Endothelial cell of umbilical vein (primary cell): ENCODE measurements at regions not wholly inside any gene's neighbourhood (a gene's known extent, or its start where the extent isn't known, plus 50 kb on each side); places are given as distances from the start of the nearest gene placed in this dataset.

Experiments
- BruUV-seq: library from RNA; stranded (reverse); fragments of 400-500 nt; replicated peaks from 2 replicates; lab custom pipeline; 2021; lab: Mats Ljungman, UMichigan
- CTCF ChIA-PET: fragments of 300-600, 350-600 bp; sonication (Branson Sonifier 250); formaldehyde crosslinking; loops from one replicate; lab custom pipeline; 2021; ENCODE audit warnings: antibody characterized with exemption, inconsistent platforms; lab: Charles Lee
- POLR2A ChIA-PET: fragments of 300-600, 350-600 bp; sonication (Branson Sonifier 250); formaldehyde crosslinking; loops from one replicate; lab custom pipeline; 2021; ENCODE audit warnings: antibody characterized with exemption, inconsistent platforms; lab: Charles Lee
- DNase-seq: peaks from one replicate; pipeline ENCODE4 v3.0.0-alpha.2; 2011; ENCODE audit warnings: low read depth, low spot score
- FAIRE-seq: peaks from 2 replicates; lab custom pipeline; 2011; peaks lifted over from hg19 to GRCh38; lab: Jason Lieb, UNC
- H2AFZ ChIP-seq: 2 replicates; pipeline ENCODE4 v1.6.0; 2012; ENCODE audit warnings: low read depth, low read length, control low read depth, inconsistent platforms
- H3K27ac ChIP-seq: 2 replicates; pipeline ENCODE4 v1.5.1; 2011; ENCODE audit warnings: low read depth, mild to moderate bottlenecking, control low read depth, low read length, moderate library complexity; ENCODE audit not compliant: insufficient read depth
- H3K27me3 ChIP-seq, 2 experiments: 2 replicates each; pipeline versions ENCODE4 v1.6.0 to v1.6.1; 2011; ENCODE audit warnings: low read length in 2 of 2, mixed read lengths in 1 of 2; ENCODE audit not compliant: control insufficient read depth in 2 of 2, insufficient read depth in 2 of 2
- H3K36me3 ChIP-seq, 2 experiments: 2 replicates in 1 of 2; 3 replicates in 1 of 2; pipeline ENCODE4 v1.5.1; 2011; ENCODE audit warnings: low read length in 2 of 2, mild to moderate bottlenecking in 1 of 2, moderate library complexity in 1 of 2; ENCODE audit not compliant: control insufficient read depth in 2 of 2, insufficient read depth in 2 of 2; ENCODE audit errors: extremely low read depth in 1 of 2
- H3K4me1 ChIP-seq: 3 replicates; pipeline ENCODE4 v1.5.1; 2011; ENCODE audit warnings: mild to moderate bottlenecking, low read length; ENCODE audit not compliant: control insufficient read depth, insufficient read depth; ENCODE audit errors: extremely low read depth
- H3K4me2 ChIP-seq: 2 replicates; pipeline ENCODE4 v1.6.1; 2011; ENCODE audit warnings: low read length, control low read depth, mixed read lengths; ENCODE audit not compliant: insufficient read depth
- H3K4me3 ChIP-seq, 3 experiments: fragments of 200-600 bp in 1 of 3; sonication (generic), shearing (Covaris generic) in 1 of 3; replicated peaks in 1 of 3; 2 replicates each; pipeline ENCODE4 v1.5.1; 2011 to 2016; ENCODE audit warnings: control low read depth in 3 of 3, low read length in 3 of 3, mild to moderate bottlenecking in 2 of 3, inconsistent platforms in 1 of 3, low read depth in 1 of 3, moderate library complexity in 1 of 3; ENCODE audit not compliant: insufficient read depth in 1 of 3
- H3K79me2 ChIP-seq: 2 replicates; pipeline ENCODE4 v1.6.0; 2012; ENCODE audit warnings: low read length, inconsistent platforms; ENCODE audit not compliant: control insufficient read depth, insufficient read depth
- H3K9ac ChIP-seq: replicated peaks from 2 replicates; pipeline ENCODE3; 2011; ENCODE audit warnings: low read length, control low read depth; ENCODE audit not compliant: insufficient read depth; ENCODE audit errors: extremely low read depth
- H3K9me1 ChIP-seq: replicated peaks from 3 replicates; pipeline ENCODE4 v1.6.0; 2011; ENCODE audit warnings: mild to moderate bottlenecking, low read length; ENCODE audit not compliant: control insufficient read depth, insufficient read depth; ENCODE audit errors: extremely low read depth
- H3K9me3 ChIP-seq: replicated peaks from 2 replicates; pipeline ENCODE4 v1.5.1; 2012; ENCODE audit warnings: low read length, inconsistent platforms; ENCODE audit not compliant: control insufficient read depth, insufficient read depth
- H4K20me1 ChIP-seq: replicated peaks from 2 replicates; pipeline ENCODE3; 2011; ENCODE audit warnings: mild to moderate bottlenecking, low read length; ENCODE audit not compliant: control insufficient read depth, insufficient read depth; ENCODE audit errors: extremely low read depth
- EZH2 ChIP-seq: IDR thresholded peaks from 2 replicates; pipeline ENCODE4 v1.6.1; 2012; ENCODE audit warnings: borderline replicate concordance, low read depth, mild to moderate bottlenecking, moderate library complexity, low read length, inconsistent platforms; ENCODE audit not compliant: severe bottlenecking
- FOS ChIP-seq: IDR thresholded peaks from 2 replicates; pipeline ENCODE4 v1.6.1; 2011; ENCODE audit warnings: mild to moderate bottlenecking, low read length, moderate library complexity, borderline replicate concordance; ENCODE audit not compliant: insufficient read depth
- GATA2 ChIP-seq: IDR thresholded peaks from 2 replicates; pipeline ENCODE4 v1.7.0; 2011; ENCODE audit warnings: low read depth, mild to moderate bottlenecking, moderate library complexity, mixed read lengths, low read length; ENCODE audit not compliant: insufficient read length, insufficient read depth
- JUN ChIP-seq: IDR thresholded peaks from 2 replicates; pipeline ENCODE4 v1.6.1; 2011; ENCODE audit warnings: borderline replicate concordance, low read depth; ENCODE audit not compliant: insufficient read length, insufficient read depth
- MYC ChIP-seq: IDR thresholded peaks from one replicate; pipeline ENCODE4 v1.6.1; 2011; ENCODE audit warnings: mild to moderate bottlenecking, low read depth, low read length
- POLR2A ChIP-seq: IDR thresholded peaks from 2 replicates; pipeline ENCODE4 v1.6.1; 2012; ENCODE audit warnings: low read depth, mild to moderate bottlenecking, control low read depth, low read length
- POLR2AphosphoS5 ChIP-seq: IDR thresholded peaks from 2 replicates; pipeline ENCODE4 v1.6.1; 2012; ENCODE audit warnings: low read depth, mild to moderate bottlenecking, control low read depth, low read length, moderate library complexity; ENCODE audit not compliant: insufficient read depth
- dilution Hi-C: fragments of 300-500 bp; cut with MboI; formaldehyde crosslinking; loops from one replicate; pipeline ENCODE4 v1.15.0; 2019; ENCODE audit warnings: low sequenced_read_pairs; ENCODE audit not compliant: extremely low pct_ligation_motif_present
- intact Hi-C: fragments of 100-400 bp; cut with micrococcal nuclease; formaldehyde crosslinking; loops from one replicate; pipeline ENCODE4 v1.10.0; 2022
- TF ChIP-seq, protein P1 (sequence below): IDR thresholded peaks from 2 replicates; pipeline ENCODE4 v1.6.1; 2011; ENCODE audit not compliant: insufficient read depth, insufficient read length
- TF ChIP-seq, protein P2 (sequence below), 2 donors: IDR thresholded peaks; 1 replicate in 1 of 2; 2 replicates in 1 of 2; pipeline ENCODE4 v1.5.1; 2011; ENCODE audit warnings: low read length in 2 of 2, mild to moderate bottlenecking in 2 of 2, moderate library complexity in 2 of 2, control low read depth in 1 of 2, inconsistent platforms in 1 of 2, low read depth in 1 of 2; ENCODE audit not compliant: insufficient read depth in 1 of 2; ENCODE audit errors: extremely low read depth in 1 of 2

GRCh38 chr10:26622891-26623290 is 74.6 kb upstream of the PDSS1 start:
- no TSS peak for BruUV-seq
- H4K20me1 ChIP-seq = no peaks in the 10 kb centered on the region
- no peak for FAIRE-seq
- no peaks in the 10 kb centered on the region for H3K9me1 ChIP-seq
- H3K27ac ChIP-seq = no peak overlapping the region
- DNase-seq = no peak
- ChIA-PET CTCF (no interaction called here), POLR2A (no interaction called here)
- no peak overlapping the region for H3K4me2 ChIP-seq
- TF ChIP-seq JUN (no peak), MYC (no peak), EZH2 (no peak), POLR2A (no peak), FOS (no peak)
- dilution Hi-C loops (no loop called here), intact Hi-C loops (no loop called here)
- H3K4me3 ChIP-seq = no peak overlapping the region
- no peaks in the 10 kb centered on the region for H3K9me3 ChIP-seq
- H3K27me3 ChIP-seq = peaks cover 0 to 9% of the 10 kb centered on the region in 2 experiments
- H3K9ac ChIP-seq = no peak overlapping the region
- no peak overlapping the region for H2AFZ ChIP-seq
- no peaks in the 10 kb centered on the region for H3K4me1 ChIP-seq
- no peaks in the 10 kb centered on the region for H3K36me3 ChIP-seq
- H3K79me2 ChIP-seq = no peaks in the 10 kb centered on the region

- no peak overlapping the region for H3K9ac ChIP-seq
- no peaks in the 10 kb centered on the region for H3K9me1 ChIP-seq
- H3K36me3 ChIP-seq = no peaks in the 10 kb centered on the region
- DNase-seq = no peak
- peaks cover 0 to 9% of the 10 kb centered on the region in 2 experiments for H3K27me3 ChIP-seq
- dilution Hi-C loops (no loop called here), intact Hi-C loops (no loop called here)
- CTCF ChIA-PET = no interaction called here
- H3K27ac ChIP-seq = no peak overlapping the region
- no peak for FAIRE-seq
- no TSS peak for BruUV-seq
- no peak overlapping the region for H2AFZ ChIP-seq
- no peaks in the 10 kb centered on the region for H3K9me3 ChIP-seq
- no peaks in the 10 kb centered on the region for H3K4me1 ChIP-seq
- TF ChIP-seq JUN (no peak), MYC (no peak), EZH2 (no peak), POLR2AphosphoS5 (no peak), FOS (no peak), GATA2 (no peak), POLR2A (no peak)
- TF ChIP-seq, protein P1, sequence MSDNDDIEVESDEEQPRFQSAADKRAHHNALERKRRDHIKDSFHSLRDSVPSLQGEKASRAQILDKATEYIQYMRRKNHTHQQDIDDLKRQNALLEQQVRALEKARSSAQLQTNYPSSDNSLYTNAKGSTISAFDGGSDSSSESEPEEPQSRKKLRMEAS = no peak
- TF ChIP-seq, protein P2, sequence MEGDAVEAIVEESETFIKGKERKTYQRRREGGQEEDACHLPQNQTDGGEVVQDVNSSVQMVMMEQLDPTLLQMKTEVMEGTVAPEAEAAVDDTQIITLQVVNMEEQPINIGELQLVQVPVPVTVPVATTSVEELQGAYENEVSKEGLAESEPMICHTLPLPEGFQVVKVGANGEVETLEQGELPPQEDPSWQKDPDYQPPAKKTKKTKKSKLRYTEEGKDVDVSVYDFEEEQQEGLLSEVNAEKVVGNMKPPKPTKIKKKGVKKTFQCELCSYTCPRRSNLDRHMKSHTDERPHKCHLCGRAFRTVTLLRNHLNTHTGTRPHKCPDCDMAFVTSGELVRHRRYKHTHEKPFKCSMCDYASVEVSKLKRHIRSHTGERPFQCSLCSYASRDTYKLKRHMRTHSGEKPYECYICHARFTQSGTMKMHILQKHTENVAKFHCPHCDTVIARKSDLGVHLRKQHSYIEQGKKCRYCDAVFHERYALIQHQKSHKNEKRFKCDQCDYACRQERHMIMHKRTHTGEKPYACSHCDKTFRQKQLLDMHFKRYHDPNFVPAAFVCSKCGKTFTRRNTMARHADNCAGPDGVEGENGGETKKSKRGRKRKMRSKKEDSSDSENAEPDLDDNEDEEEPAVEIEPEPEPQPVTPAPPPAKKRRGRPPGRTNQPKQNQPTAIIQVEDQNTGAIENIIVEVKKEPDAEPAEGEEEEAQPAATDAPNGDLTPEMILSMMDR (IDR thresholded peaks at IDR 0.05; ENCODE audit: extremely low read depth in 1 of 2, insufficient read depth in 1 of 2, low read depth in 1 of 2, low read length in 2 of 2) = no peak
- H3K79me2 ChIP-seq = no peaks in the 10 kb centered on the region
- H4K20me1 ChIP-seq = no peaks in the 10 kb centered on the region
- H3K4me3 ChIP-seq = no peak overlapping the region
- POLR2A ChIA-PET = no interaction called here
- no peak overlapping the region for H3K4me2 ChIP-seq
These were observed 73.5 kb upstream of the PDSS1 start for GRCh38 chr10:26624006-26624405.
